ENCODE measurements at regions not wholly inside any gene's neighbourhood (a gene's known extent, or its start where the extent isn't known, plus 50 kb on each side); places are given as distances from the start of the nearest gene placed in this dataset.
"Not testable (repeated sequence)": the region's sequence is repeated elsewhere in the genome, so short reads cannot be mapped to it uniquely, and the experiment has no call there.

DNA sequence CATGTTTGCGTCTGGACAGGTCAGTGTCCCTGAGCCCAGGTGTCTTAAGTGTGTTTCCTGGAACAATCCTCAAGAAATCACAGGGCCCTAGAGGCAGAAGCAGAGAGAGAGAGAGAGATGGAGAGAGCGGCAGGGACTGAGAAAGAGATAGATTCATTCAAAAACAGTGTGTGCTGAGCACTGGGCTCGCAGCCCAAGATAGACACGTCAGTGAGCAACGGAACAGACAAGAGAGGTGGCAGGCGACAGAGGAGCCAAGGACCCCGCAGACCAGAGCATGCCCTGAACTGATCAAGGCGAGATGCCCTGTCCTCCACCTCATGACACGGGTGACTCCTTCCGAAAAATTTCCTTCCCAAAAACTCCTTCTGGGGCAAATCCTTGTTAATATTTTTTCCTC is 362.0 kb upstream of the SULF2 start:
- intact Hi-C loops (cut with DNase I) = no loop called here
- ATAC-seq = no peak

DNA sequence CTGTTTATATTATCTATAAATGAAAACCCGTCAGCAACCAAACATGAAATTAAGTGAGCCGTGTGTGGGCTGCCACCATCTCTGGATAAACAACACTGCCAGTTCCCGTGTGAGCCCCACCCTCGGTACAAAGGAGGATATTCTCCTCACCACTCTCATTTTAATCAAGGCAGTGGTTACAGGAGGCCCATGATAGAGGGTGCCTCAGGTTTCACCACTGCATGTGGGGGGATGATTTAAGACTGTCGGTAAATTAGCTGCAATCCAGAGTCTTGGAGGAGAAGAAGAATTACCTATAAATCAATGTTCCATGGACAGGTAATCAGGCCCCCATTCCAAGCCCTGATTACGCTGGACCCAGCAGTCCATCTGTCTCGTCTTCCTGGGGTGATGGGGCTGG is 361.6 kb upstream of the SULF2 start:
- ATAC-seq = no peak
- DNase-seq = no peak
- intact Hi-C loops (cut with DNase I) = no loop called here

More for the DNA sequence above, 362.0 kb upstream of the SULF2 start:
- no peak for DNase-seq

DNA sequence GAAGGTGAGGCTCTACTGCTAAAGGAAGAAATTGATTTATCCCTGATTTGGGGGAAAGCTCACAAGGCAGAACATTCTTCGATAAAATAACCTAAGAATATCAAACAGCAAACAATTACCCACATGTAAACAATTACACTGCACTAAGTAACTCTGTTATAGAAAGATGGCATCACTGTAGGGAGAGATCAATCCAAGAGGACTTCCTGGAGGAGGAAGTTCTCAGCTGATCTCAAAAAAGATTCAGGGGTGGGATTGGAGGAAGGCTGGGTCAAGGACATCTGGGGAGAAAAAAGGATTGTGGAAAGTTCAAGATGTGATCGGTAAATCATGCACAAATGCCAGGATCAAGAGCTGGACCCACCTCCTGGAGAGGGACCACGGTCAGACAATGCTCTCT is 361.0 kb upstream of the SULF2 start:
- intact Hi-C loops (cut with DNase I) = no loop called here
- DNase-seq = no peak
- no peak for ATAC-seq

DNA sequence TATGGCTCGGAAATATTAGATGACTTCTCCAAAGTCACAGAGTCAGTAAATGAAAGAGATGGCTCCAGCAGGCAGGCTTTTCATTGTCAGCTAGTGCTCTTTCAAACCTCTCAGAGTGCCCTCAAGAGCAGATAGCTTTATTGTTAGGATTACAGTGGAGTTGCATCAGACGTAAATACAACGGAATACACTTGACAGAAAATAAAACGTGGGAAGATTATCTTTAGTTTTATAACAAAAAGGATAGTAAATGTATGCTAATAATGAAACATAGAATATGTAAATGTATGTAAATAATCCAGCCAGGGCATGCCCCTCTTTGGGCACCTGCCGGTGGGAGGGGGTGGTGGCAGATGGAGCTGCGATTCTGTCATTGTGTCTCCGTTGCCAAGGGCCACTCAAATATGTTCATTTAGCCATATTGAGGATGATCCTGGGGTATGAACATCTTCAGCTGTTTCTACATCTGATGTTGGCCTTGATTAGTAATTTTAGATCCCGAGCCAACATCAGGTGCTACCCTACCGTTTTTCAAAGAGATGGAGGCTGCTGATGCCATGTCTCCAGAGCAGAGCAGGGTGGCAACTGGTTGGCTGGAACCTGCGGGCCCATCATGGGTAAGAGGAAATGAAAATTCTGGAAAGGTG is 358.3 kb upstream of the SULF2 start:
- DNase-seq = no peak

DNA sequence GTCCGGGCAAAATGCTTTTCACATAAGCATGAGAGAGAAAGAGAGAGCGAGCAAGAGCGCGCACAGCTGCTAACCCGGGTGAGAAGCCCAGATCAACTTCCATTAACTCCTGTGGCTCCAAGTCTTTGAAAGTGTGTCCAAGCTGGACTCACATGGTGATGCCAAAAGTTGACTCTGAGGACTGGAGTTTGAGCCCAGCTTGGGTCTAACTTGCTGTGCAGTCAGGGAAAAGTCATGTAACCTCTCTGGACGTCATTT is 357.2 kb upstream of the SULF2 start:
- intact Hi-C loops (cut with DNase I) = no loop called here
- ATAC-seq (no peak), DNase-seq (no peak)

More for the DNA sequence above, 358.3 kb upstream of the SULF2 start:
- intact Hi-C loops (cut with DNase I) = no loop called here
- ATAC-seq = no peak

DNA sequence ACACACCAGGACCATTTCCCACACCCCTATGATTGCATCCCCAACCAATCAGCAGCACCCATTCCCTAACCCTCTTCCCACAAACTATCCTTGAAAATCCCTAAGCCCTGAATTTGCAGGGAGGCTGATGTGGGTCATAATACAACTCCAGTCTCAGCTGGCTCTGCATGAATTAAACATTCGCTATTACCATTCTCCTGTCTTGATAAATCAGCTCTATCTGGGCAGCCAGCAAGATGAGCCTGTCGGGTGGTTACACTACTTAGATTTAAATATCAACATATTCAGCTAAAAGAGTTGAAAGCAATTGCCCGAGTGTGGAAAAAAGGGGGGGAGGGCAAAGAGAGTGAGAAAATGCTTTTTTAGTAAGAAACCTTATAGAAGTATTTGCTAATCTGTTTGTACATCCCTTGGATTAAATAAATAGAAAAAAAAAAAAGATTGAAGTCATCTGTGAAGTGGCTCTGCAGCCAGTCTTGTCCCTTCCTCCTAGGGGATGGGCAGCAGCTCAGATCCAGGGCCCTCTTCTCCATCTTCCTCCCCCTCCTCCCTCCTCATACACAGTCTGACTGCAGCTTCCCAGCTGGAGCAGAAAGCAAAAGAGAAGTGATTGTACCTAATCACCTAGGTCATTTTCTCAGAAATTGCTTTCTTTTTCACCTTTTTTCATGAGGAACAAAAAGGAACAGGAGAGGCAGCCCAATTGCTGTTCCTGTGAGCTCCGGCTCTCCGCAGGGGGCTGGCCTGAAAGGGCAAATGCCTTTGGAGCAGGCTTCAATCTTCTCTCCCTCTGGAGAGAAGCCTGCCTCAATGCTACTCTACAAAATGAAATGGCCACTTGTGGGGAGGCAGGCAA is 356.6 kb upstream of the SULF2 start:
- no peak for DNase-seq
- intact Hi-C loops (cut with DNase I) = no loop called here
- ATAC-seq = no peak

DNA sequence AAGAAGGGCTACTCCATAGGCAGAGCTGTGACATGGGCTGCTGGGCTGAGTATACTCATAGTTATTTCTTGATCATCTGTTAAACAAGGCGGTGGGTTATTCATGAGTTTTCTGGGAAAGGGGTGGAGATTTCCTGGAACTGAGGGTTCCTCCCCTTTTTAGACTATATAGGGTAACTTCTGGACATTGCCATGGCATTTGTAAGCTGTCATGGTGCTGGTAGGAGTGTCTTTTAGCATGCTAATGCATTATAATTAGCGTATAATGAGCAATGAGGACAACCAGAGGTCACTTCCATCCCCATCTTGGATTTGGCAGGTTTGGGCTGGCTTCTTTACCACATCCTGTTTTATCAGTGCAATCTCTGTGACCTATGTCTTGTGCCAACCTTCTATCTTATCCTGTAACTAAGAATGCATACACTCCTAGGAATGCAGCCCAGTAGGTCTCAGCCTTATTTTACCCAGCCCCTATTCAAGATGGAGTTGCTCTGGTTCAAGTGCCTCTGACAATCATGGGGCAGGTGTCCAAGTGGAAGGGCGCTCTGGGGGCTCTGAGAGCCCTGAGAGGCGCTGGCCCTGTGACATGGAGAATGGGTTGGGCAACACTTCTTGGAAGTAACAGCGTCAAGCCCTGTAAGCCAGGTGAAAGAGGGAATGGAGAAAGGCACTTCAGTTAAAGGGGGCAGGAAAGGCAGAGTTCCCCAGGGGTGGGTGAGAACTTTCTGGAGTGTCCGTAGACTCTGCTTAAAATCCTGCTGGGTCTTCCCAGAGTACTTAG is 354.2 kb upstream of the SULF2 start:
- DNase-seq = no peak
- peak in 1 of 2 donors; percentile 53 for ATAC-seq
- intact Hi-C loops (cut with DNase I) = no loop called here

DNA sequence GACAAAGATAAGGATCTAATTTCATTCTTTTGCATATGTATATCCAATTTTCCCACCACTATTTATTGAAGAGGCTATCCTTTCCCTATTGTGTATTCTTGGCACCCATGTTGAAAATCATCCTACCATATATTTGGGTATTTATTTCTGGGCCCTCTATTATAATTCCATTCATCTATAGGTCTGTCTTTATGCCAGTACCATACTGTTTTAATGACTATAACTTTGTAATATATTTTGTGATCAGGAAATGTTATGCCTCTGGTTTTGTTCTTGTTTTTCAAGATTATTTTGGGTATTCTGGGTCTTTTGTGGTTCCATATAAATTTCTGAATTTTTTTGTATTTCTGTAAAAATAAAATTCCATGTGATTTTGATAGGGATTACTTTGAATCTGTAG is 347.6 kb upstream of the SULF2 start:
- ATAC-seq (no peak), DNase-seq (no peak)
- intact Hi-C loops (cut with DNase I) = no loop called here

DNA sequence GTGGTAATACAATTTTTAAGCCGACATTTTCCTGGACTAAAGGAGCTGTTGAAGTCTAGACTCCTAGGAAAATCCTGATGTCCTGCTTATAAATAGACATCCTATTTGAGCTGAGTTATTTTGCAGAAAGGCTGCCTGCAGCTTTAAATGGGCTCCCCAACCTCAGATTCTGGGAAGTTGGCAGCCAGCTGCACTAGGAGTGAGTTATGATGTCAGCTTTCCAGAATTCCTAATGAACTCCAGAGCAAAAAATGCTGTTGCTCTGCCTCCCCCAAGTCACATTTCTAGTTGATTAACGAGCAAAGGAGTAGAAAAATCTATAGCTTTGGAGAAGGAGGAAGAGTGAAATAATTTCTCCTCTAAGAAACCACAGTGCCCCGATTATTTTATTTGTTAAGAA is 346.3 kb upstream of the SULF2 start:
- intact Hi-C loops (cut with DNase I) = no loop called here
- ATAC-seq = peak in 1 of 2 donors; percentile 49
- no peak for DNase-seq

DNA sequence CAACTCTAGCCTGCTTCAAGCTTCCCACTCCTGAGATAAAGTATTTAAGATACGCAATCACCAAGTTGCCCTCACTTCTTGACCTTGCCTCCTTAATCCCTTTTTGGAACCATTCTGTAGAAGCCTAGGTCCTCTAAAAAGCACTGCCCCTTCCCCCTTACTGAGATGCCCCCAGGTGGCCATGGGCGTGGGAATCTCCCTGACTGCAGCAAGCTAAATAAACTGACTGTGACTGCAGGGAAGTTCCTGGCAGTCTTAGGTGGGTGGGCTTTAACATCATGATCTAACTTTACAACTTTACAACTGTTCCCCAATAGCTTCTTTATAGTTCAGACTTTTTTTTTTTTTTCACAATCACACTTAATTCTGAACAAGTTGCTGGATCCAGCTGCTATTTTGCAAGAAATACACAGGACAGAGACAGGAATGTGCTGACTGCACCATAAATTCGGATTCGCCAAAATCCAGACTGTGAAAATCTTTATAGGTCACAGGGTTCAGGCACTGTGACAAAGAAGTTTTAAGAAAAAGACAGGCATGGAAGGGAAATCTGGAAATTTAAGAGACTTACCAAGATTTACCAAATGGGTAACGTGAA is 344.2 kb upstream of the SULF2 start:
- no peak for DNase-seq
- ATAC-seq = peak in 1 of 2 donors; percentile 89
- intact Hi-C loops (cut with DNase I) = no loop called here

DNA sequence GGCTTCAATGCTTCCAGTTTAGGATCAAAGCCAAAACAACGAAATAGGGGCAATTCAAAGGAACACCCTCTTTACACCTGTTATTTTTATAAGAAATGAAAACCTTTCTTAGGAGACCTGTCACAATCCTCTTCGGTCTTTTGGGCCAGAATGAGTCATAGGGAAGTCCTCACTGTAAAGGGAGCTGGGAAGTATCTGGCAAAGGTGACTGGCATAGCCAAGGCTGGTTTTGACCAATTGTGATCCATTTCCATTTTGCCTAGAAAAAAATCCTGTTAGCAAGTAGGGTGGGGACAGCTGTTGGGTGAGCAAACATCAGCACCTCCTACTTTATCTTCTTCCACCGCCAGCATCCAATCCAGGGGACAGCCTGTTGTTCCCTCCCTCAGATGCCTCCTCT is 343.2 kb upstream of the SULF2 start:
- intact Hi-C loops (cut with DNase I) = no loop called here
- peak; percentile 25 to 53 for ATAC-seq
- DNase-seq = no peak

DNA sequence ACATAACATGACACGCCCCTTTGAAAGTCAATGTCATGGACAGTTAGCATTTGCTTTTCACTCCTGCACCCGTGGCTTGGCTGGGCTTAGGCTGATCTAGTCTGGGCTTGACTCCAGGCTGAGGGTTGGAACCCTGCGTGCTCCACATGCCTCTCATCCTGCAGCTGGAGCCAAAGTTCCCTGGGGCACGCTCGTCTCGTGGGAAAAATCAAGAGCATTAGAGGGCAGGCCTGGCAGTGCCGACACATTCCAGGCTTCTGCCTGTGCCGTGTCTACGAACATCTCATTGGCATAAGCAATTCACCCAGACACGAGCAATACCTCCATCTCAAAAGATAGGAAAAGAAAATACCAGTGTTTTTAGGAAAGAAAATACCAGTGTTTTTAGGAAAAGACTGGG is 342.7 kb upstream of the SULF2 start:
- ATAC-seq = peak; percentile 24
- intact Hi-C loops (cut with DNase I); DNase-seq: not testable (repeated sequence)

DNA sequence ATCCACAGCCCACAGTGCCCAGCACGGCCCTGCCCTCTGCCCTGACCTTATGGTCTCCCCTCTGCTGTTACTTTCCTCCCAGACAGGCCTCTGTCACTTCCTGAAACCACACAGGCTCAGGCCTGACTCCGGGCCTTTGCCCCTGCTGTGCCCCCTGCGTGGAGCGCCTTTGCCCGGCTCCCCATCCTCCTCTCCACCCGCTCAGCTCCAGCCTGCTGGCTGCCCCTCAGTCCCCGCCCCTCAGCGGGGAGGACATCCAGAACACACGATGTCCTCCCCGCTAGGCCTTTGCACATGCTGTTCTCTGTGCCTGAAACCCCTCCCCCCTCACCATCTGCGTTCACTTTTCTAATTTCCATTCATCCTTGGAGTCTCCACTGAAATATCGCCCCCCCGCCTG is 341.9 kb upstream of the SULF2 start:
- DNase-seq; ATAC-seq; intact Hi-C loops (cut with DNase I): not testable (repeated sequence)

DNA sequence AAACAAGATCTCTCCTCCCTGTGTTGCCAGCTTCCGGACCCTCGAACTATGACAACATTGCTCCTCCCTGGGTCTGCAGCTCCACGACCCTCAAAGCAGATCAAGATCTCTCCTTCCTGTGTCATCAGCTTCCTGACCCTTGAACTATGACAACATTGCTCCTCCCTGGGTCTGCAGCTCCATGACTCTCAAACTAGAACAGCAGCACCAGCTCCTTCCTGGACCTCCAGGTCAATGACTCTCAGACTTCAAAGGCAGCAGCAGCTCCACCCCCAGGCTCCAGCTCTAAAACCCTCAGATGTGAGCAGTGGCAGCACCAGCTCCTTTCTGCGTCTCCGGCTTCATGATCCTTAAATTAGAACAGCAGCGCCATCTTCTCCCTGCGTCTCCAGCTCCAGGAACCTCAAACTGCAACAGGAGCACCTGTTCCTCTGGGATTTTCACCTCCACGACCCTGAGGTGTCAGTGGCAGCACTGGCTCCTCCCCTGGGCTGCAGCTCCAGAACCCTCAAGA is 341.0 kb upstream of the SULF2 start:
- ATAC-seq (no peak), DNase-seq (no peak)
- intact Hi-C loops (cut with DNase I) = no loop called here

DNA sequence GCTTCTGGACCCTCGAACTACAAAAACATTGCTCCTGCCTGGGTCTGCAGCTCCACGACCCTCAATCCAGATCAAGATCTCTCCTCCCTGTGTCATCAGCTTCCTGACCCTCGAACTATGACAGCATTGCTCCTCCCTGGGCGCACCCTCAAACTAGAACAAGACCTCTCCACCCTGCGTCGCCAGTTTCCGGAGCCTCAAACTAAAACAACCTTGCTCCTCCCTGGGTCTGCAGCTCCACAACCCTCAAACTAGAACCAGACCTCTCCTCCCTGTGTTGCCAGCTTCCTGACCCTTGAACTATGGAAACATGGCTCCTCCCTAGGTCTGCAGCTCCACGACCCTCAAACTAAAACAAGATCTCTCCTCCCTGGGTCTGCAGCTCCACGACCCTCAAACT is 339.7 kb upstream of the SULF2 start:
- DNase-seq = no peak
- intact Hi-C loops (cut with DNase I) = no loop called here
- no peak for ATAC-seq

DNA sequence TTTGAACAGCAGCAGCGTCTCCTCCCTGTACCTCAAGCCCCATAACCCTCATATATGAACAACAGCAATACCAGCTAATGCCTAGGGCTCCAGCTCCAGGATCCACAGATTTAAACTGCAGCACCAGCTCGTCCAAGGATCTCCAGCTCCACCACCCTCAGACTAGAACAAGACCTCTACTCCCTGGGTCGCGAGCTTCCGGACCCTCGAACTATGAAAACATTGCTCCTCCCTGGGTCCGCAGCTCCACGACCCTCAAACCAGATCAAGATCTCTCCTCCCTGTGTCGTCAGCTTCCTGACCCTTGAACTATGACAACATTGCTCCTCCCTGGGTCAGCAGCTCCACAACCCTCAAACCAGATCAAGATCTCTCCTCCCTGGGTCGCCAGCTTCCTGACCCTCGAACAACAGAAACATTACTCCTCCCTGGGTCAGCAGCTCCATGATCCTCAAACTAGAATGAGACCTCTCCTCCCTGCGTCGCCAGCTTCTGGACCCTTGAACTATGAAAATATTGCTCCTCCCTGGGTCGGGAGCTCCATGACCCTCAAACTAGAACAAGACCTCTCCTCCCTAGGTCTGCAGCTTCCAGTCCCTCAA is 339.0 kb upstream of the SULF2 start:
- ATAC-seq (no peak), DNase-seq (no peak)
- intact Hi-C loops (cut with DNase I) = no loop called here

DNA sequence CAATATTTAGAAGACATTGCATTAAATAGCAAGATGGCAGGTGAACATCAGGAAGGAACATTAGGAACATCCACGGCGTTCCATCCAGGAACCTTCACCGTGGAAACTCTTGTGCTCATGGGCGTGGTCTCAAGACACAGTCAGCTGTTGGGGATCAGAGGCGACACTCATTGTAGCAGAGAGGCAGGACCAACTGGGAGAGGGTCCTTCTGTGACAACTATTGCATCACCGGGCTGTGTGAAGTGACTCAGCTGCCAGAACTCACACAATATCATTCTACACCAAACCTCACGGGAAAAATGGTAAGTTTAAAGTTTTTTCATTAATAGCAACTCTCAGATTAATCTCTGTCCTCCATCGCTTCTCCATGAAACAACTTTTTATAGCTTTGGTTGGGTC is 334.8 kb upstream of the SULF2 start:
- intact Hi-C loops (cut with DNase I) = no loop called here
- ATAC-seq (no peak), DNase-seq (no peak)

DNA sequence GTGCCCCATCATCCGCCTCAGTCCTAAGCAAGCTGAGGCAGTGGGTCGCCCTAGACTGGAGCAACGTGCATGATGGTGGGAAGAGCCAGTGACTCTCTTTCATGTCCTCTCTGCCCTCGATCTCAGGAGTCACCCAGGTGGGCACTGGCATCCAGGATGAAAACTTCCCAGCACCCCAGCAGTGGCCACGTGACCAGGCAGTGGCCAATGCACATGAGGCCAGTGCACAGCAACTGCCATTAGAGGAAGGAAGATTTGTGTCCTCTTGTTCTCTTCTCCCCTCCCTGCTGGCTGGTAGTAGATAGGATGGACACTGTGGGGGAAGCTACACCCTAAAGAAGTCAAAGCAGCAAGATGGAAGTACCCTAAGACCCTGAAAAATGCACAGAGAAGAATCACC is 334.1 kb upstream of the SULF2 start:
- DNase-seq; intact Hi-C loops (cut with DNase I); ATAC-seq: not testable (repeated sequence)

DNA sequence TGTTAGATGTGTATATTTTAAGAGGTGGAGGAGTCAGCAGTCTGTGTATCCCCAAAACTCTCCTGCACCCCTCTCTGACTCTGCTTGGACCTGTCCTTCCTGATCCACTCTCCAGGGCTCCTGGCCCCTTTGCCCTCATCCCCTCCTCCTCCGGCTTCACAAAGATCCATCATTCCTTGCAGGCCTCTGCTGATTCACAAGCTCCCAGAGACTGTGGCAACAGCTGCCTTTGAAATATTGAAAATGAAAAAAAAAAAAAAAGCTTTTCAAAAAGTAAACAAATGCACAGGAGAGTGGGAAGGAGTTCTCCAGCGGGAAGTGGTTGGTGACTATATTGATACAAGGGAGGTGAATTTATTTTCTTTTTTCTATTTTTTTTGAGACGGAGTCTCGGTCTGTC is 330.2 kb upstream of the SULF2 start:
- ATAC-seq (no peak), DNase-seq (no peak)
- intact Hi-C loops (cut with DNase I) = no loop called here

All from left cardiac atrium (tissue), 4 donors.